GM12891 (cell line): ENCODE measurements at regions not wholly inside any gene's neighbourhood (a gene's known extent, or its start where the extent isn't known, plus 50 kb on each side); places are given as distances from the start of the nearest gene placed in this dataset.

Experiments used
- DNase-seq: peaks from one replicate; pipeline ENCODE4 v3.0.0; 2011; ENCODE audit warnings: low spot score; ENCODE audit not compliant: insufficient read length
- FAIRE-seq: peaks from 2 replicates; lab custom pipeline; 2011; peaks lifted over from hg19 to GRCh38; lab: Jason Lieb, UNC
- PAX5 ChIP-seq: IDR thresholded peaks from 2 replicates; pipeline ENCODE4 v1.6.1; 2011; ENCODE audit warnings: low read length, moderate library complexity, mild to moderate bottlenecking; ENCODE audit not compliant: insufficient read depth, severe bottlenecking
- POLR2A ChIP-seq: IDR thresholded peaks from 2 replicates; pipeline ENCODE4 v1.6.1; 2011; ENCODE audit warnings: low read depth, low read length, control low read depth
- POLR2AphosphoS5 ChIP-seq: IDR thresholded peaks from 2 replicates; pipeline ENCODE4 v1.6.1; 2011; ENCODE audit warnings: low read depth, low read length, control low read depth
- POU2F2 ChIP-seq: IDR thresholded peaks from 2 replicates; pipeline ENCODE4 v1.6.1; 2011; ENCODE audit warnings: low read depth, mild to moderate bottlenecking, control low read depth, low read length, moderate library complexity
- SPI1 ChIP-seq: IDR thresholded peaks from 2 replicates; pipeline ENCODE4 v1.6.1; 2011; ENCODE audit warnings: low read depth, low read length, control low read depth
- TAF1 ChIP-seq: IDR thresholded peaks from 2 replicates; pipeline ENCODE4 v1.6.1; 2011; ENCODE audit warnings: low read depth, low read length, control low read depth

- no peak for TF ChIP-seq POLR2AphosphoS5
- TF ChIP-seq POU2F2: no peak
- TF ChIP-seq TAF1: no peak
- no peak for TF ChIP-seq POLR2A
- no peak for TF ChIP-seq SPI1
- DNase-seq (no peak), FAIRE-seq (no peak)
Measured at GRCh38 chr9:79383096-79383495, 188.7 kb upstream of the TLE4 start.

DNA sequence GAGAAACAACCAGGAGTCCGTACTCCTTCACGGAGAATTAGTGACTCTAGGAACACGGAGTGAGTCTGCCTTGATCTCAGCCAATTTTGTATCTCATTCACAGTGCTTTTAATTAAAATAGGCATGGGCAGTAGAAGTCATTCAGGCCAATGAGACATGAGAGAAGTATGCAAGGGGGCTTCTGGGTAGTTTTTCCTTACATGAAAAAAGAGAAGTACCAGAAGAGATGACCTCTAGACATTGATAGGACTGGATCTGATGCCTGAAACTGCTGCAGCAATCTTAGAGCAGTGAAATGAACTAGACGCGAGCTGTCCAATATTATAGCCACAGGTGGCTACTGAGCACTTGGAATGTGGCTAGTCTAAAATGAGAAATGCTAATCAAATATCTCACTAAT lies 187.7 kb upstream of the TLE4 start:
- DNase-seq (no peak), FAIRE-seq (no peak)
- TF ChIP-seq PAX5: no peak
- TF ChIP-seq POLR2AphosphoS5: no peak
- TF ChIP-seq SPI1: no peak
- TF ChIP-seq POU2F2: no peak

DNA sequence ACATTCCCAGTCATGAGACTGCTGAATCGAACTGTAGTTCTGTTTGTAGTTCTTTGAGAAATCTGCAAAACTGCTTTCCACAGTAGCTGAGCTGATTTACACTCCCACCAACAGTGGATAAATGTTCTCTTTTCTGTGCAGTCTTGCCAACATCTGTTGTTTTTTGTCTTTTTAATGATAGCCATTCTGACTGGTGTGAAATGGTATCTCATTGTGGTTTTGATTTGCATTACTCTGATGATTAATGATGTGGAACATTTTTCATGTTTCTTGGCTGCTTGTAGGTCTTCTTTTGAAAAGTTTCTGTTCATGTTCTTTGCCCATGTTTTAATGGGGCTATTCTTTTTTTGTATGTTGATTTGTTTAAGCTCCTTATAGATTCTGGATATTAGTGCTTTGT lies 187.3 kb upstream of the TLE4 start:
- FAIRE-seq (no peak), DNase-seq (no peak)
- TF ChIP-seq POLR2A: no peak
- TF ChIP-seq POLR2AphosphoS5: no peak
- no peak for TF ChIP-seq TAF1
- no peak for TF ChIP-seq POU2F2
- no peak for TF ChIP-seq PAX5
- no peak for TF ChIP-seq SPI1

- no peak for FAIRE-seq
- TF ChIP-seq POLR2AphosphoS5 (no peak), PAX5 (no peak), POU2F2 (no peak), POLR2A (no peak), TAF1 (no peak), SPI1 (no peak)
- no peak for DNase-seq
Measured at GRCh38 chr9:79387101-79387835, 184.5 kb upstream of the TLE4 start.

DNA sequence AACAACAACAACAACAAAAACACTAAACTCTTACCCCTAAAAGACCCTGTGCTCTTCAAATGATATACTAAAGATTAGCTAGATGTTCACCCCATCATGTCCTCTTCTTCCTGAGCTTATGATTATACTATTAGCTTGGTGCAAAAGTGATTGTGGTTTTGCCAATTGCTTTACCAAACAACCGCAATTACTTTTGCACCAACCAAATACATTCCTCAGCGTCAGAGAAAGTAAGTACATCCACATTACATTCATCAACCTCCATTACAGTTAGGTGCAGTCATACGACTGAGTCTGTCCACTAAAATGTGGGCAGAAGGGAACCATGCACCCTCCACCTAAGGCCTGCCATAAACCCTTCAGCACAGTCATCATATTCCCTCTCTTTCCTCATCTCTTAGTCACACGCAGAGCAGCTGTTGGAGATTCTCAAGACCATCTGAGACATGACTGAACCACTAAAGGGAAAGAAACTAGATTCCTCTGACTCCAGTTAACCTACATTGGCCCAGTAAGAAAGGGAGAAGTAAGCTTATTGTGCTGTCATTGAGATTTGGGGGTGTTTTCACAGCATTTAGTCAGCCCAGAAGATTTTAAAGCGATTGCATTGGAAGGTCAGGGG lies 181.6 kb upstream of the TLE4 start:
- no peak for TF ChIP-seq POU2F2
- TF ChIP-seq SPI1: no peak
- no peak for TF ChIP-seq TAF1
- no peak for TF ChIP-seq POLR2A
- no peak for TF ChIP-seq POLR2AphosphoS5
- DNase-seq: no peak
- FAIRE-seq: no peak

DNA sequence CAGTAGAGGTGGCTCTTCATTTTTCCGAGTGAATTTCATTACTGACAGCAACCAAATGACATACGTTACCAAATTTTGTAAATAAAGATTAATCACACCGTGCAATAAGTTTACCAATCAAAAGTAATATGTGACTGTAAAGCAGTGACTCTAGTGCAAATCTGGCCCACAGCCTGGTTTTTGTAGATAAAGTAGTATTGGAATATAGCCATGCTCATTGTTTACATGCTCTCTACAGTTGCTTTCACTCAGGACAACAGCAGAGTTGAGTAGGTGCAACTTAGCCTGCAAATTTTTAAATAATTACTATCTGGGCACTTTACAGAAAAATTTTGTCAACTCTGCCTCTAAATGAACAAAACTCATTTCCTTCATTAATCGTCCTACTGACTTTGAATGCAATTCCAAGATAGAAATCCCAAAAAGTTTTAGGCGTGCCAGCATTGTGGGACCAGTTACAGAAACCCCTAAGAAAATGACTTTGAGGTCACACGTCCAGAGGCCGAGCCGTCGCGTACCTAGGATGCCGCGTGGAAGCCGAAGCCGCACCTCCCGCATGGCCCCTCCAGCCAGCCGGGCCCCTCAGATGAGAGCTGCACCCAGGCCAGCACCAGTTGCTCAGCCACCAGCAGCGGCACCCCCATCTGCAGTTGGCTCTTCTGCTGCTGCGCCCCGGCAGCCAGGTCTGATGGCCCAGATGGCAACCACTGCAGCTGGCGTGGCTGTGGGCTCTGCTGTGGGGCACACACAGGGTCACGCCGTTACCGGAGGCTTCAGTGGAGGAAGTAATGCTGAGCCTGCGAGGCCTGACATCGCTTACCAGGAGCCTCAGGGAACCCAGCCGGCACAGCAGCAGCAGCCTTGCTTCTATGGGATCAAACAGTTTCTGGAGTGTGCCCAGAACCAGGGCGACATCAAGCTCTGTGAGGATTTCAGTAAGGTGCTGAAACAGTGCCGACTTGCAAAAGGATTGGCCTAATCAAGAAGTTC lies 180.7 kb upstream of the TLE4 start:
- FAIRE-seq (no peak), DNase-seq (no peak)
- no peak for TF ChIP-seq POLR2A
- TF ChIP-seq POLR2AphosphoS5: no peak
- no peak for TF ChIP-seq PAX5
- TF ChIP-seq TAF1: no peak
- no peak for TF ChIP-seq SPI1
- TF ChIP-seq POU2F2: no peak

DNA sequence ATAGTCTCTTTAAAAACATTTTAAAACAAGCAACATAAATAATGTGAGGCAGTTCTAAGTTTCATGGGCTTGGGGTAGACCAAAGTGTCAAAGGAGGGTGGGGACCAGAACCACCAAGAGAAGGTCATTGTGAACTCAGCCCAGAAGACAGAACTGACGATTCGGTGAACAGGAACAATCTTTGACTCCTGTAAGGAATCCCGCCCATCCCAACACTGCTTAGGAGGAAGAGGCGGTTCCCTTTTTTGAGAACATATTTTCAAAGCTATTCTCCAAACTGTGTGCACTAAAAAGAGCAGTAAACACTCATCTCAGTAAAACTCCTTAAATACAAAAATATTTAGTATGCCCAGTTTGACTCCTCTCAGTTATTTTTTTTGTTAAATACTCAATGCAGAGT lies 176.5 kb upstream of the TLE4 start:
- FAIRE-seq: no peak
- no peak for DNase-seq
- TF ChIP-seq PAX5: no peak
- TF ChIP-seq POLR2A: no peak
- TF ChIP-seq SPI1: no peak
- TF ChIP-seq POU2F2: no peak
- TF ChIP-seq TAF1: no peak
- no peak for TF ChIP-seq POLR2AphosphoS5

DNA sequence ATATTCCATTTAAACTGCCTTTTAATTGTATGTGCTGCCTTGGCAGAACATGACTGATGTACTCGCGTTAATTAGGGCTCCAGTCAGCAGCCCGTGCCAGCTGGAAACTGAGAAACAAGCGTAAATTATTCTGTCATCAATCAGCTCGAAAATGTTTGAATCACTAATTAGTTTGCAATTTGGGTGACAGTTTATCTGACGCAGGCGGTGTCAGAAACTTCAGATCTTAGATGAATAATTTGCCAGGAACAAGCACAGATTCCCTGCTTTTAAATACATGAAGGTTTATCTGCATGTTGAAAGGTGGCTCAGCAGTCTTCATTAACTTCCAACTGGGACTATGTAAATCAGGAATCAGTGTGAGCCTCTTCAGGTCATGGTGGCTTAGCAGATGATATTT lies 176.0 kb upstream of the TLE4 start:
- TF ChIP-seq POU2F2 (no peak), PAX5 (no peak), TAF1 (no peak), POLR2A (no peak), SPI1 (no peak), POLR2AphosphoS5 (no peak)
- FAIRE-seq: no peak
- no peak for DNase-seq

GRCh38 chr9:79396168-79396567 lies 175.6 kb upstream of the TLE4 start:
- TF ChIP-seq POLR2A (no peak), SPI1 (no peak)
- DNase-seq (no peak), FAIRE-seq (no peak)

DNA sequence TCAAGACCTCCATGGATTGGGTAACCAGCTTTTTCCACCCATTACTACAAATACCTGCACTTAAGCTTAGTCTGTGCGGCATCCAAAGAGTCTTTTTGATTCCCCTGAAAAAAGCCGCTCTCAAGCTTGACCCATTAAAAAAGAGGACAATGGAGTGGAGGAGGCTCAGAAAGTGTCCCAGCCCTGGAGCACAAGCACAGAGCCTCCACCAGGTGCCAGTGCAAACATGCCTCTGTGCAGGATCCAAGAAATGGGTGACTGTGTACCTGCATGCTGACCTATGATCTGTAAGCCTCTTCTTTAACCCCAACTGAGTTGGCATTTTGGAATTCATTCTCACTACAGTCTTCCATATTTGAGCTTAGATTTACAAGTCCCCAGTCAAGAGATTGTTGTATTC lies 168.3 kb upstream of the TLE4 start:
- TF ChIP-seq PAX5: no peak
- no peak for TF ChIP-seq SPI1
- TF ChIP-seq POLR2A: no peak
- no peak for TF ChIP-seq TAF1
- no peak for TF ChIP-seq POLR2AphosphoS5
- TF ChIP-seq POU2F2: no peak
- DNase-seq: no peak
- no peak for FAIRE-seq
